Liver (tissue), 3 donors: ENCODE measurements at regions not wholly inside any gene's neighbourhood (a gene's known extent, or its start where the extent isn't known, plus 50 kb on each side); places are given as distances from the start of the nearest gene placed in this dataset.

Experiments used
- EGR1 ChIP-seq, 2 donors: IDR thresholded peaks; 2 replicates each; pipeline ENCODE4 v1.6.1; 2016 to 2018; ENCODE audit warnings: antibody characterized with exemption in 2 of 2, low read depth in 2 of 2
- HNF4A ChIP-seq, 2 donors: conservative IDR thresholded peaks; 2 replicates each; pipeline ENCODE4 v1.6.1; 2016; ENCODE audit warnings: antibody characterized with exemption in 2 of 2, mild to moderate bottlenecking in 2 of 2
- HNF4G ChIP-seq: IDR thresholded peaks from 2 replicates; pipeline ENCODE4 v1.6.1; 2016; ENCODE audit warnings: antibody characterized with exemption
- JUND ChIP-seq, 2 donors: IDR thresholded peaks; 2 replicates each; pipeline ENCODE4 v1.6.1; 2016; ENCODE audit warnings: antibody characterized with exemption in 2 of 2
- RAD21 ChIP-seq, 2 donors: IDR thresholded peaks; 2 replicates each; pipeline ENCODE4 v1.6.1; 2016; ENCODE audit warnings: antibody characterized with exemption in 2 of 2, mild to moderate bottlenecking in 2 of 2
- TAF1 ChIP-seq: conservative IDR thresholded peaks from 2 replicates; pipeline ENCODE4 v1.6.1; 2016; ENCODE audit warnings: antibody characterized with exemption, mild to moderate bottlenecking
- YY1 ChIP-seq: IDR thresholded peaks from 2 replicates; pipeline ENCODE4 v1.6.1; 2016; ENCODE audit warnings: antibody characterized with exemption, mild to moderate bottlenecking
- TF ChIP-seq, protein P1 (sequence below): fragments of 150-350 bp; IDR thresholded peaks from 2 replicates; pipeline ENCODE4 v1.5.1; 2017; ENCODE audit warnings: improper control_type of control experiment, low read depth, low read length; ENCODE audit not compliant: missing input control
- TF ChIP-seq, protein P2 (sequence below): IDR thresholded peaks from 2 replicates; pipeline ENCODE4 v1.6.1; 2016; ENCODE audit warnings: antibody characterized with exemption
- TF ChIP-seq, protein P3 (sequence below): IDR thresholded peaks from 2 replicates; pipeline ENCODE4 v1.6.1; 2016; ENCODE audit warnings: antibody characterized with exemption
- TF ChIP-seq, protein P4 (sequence below): IDR thresholded peaks from 2 replicates; pipeline ENCODE4 v1.6.1; 2016; ENCODE audit warnings: antibody characterized with exemption, mild to moderate bottlenecking
- donor health status: healthy.
- donor health status: healthy.

DNA sequence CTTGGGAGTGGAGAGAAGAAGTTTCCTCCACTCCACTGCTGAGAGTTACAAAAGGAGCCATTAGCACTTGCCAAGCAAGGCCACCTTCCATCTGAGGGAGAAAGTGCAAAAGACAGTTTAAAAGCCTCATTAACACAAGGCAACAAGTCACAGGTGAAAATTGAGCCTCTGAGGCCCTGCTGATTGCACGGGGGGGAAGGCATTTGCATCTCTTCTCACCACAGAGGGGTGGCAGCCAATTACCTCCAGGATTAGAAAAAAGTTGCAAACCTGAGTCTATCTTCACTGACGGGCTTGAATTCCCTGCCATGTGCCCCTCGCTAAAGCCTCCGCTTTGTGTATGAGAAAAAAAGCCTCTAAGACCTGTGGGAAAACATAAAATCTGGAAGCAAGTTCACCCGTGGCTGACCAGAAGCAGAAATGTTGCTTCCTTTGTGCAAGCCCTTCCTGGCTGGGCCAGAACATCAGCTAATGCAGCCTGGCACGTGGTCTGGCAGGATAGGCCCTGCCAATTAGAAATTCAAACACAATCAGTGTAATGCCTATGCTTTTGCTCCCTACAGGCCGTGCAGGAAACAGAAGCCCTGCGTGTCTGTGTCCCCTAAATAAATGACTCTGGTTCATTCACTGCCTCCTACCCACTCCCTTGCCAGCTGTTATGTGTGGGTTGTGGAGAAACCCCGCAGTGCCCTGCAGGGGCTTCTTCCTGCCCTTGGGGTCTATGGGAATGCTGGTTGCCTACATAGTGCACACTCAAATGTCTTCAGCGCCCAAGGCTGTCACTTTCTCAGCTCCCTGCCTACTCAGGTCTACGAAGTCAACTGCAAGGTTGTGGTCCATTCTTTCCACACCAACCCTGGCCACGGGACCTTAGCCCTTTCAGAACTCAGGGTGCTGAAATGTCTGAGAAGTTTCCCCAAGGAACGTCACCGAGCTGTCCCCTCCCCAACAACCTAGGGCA, 150.2 kb downstream of the UQCRFS1 start:
- TF ChIP-seq, protein P1, sequence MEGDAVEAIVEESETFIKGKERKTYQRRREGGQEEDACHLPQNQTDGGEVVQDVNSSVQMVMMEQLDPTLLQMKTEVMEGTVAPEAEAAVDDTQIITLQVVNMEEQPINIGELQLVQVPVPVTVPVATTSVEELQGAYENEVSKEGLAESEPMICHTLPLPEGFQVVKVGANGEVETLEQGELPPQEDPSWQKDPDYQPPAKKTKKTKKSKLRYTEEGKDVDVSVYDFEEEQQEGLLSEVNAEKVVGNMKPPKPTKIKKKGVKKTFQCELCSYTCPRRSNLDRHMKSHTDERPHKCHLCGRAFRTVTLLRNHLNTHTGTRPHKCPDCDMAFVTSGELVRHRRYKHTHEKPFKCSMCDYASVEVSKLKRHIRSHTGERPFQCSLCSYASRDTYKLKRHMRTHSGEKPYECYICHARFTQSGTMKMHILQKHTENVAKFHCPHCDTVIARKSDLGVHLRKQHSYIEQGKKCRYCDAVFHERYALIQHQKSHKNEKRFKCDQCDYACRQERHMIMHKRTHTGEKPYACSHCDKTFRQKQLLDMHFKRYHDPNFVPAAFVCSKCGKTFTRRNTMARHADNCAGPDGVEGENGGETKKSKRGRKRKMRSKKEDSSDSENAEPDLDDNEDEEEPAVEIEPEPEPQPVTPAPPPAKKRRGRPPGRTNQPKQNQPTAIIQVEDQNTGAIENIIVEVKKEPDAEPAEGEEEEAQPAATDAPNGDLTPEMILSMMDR, result no peak
- TF ChIP-seq TAF1 (no peak), YY1 (no peak), JUND (IDR thresholded peaks at IDR 0.05) (no peak), HNF4G (no peak), RAD21 (IDR thresholded peaks at IDR 0.05) (no peak), HNF4A (conservative IDR thresholded peaks at IDR 0.05) (no peak), EGR1 (IDR thresholded peaks at IDR 0.05; ENCODE audit: low read depth in 2 of 2) (no peak)
- TF ChIP-seq, protein P2, sequence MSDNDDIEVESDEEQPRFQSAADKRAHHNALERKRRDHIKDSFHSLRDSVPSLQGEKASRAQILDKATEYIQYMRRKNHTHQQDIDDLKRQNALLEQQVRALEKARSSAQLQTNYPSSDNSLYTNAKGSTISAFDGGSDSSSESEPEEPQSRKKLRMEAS, result no peak
- TF ChIP-seq, protein P3, sequence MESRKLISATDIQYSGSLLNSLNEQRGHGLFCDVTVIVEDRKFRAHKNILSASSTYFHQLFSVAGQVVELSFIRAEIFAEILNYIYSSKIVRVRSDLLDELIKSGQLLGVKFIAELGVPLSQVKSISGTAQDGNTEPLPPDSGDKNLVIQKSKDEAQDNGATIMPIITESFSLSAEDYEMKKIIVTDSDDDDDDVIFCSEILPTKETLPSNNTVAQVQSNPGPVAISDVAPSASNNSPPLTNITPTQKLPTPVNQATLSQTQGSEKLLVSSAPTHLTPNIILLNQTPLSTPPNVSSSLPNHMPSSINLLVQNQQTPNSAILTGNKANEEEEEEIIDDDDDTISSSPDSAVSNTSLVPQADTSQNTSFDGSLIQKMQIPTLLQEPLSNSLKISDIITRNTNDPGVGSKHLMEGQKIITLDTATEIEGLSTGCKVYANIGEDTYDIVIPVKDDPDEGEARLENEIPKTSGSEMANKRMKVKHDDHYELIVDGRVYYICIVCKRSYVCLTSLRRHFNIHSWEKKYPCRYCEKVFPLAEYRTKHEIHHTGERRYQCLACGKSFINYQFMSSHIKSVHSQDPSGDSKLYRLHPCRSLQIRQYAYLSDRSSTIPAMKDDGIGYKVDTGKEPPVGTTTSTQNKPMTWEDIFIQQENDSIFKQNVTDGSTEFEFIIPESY, result no peak
- TF ChIP-seq, protein P4, sequence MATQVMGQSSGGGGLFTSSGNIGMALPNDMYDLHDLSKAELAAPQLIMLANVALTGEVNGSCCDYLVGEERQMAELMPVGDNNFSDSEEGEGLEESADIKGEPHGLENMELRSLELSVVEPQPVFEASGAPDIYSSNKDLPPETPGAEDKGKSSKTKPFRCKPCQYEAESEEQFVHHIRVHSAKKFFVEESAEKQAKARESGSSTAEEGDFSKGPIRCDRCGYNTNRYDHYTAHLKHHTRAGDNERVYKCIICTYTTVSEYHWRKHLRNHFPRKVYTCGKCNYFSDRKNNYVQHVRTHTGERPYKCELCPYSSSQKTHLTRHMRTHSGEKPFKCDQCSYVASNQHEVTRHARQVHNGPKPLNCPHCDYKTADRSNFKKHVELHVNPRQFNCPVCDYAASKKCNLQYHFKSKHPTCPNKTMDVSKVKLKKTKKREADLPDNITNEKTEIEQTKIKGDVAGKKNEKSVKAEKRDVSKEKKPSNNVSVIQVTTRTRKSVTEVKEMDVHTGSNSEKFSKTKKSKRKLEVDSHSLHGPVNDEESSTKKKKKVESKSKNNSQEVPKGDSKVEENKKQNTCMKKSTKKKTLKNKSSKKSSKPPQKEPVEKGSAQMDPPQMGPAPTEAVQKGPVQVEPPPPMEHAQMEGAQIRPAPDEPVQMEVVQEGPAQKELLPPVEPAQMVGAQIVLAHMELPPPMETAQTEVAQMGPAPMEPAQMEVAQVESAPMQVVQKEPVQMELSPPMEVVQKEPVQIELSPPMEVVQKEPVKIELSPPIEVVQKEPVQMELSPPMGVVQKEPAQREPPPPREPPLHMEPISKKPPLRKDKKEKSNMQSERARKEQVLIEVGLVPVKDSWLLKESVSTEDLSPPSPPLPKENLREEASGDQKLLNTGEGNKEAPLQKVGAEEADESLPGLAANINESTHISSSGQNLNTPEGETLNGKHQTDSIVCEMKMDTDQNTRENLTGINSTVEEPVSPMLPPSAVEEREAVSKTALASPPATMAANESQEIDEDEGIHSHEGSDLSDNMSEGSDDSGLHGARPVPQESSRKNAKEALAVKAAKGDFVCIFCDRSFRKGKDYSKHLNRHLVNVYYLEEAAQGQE, result no peak
